NOMO-1 treated with dmso at 0.1 percent for 144 hours (cell line): ENCODE measurements at regions not wholly inside any gene's neighbourhood (a gene's known extent, or its start where the extent isn't known, plus 50 kb on each side); places are given as distances from the start of the nearest gene placed in this dataset.

Experiments
- DNase-seq: peaks from one replicate; lab custom pipeline; 2025; ENCODE audit not compliant: unreplicated experiment; lab: John Stamatoyannopoulos, UW

GRCh38 chr7:35398518-35398917 lies 144.6 kb upstream of the TBX20 start:
- DNase-seq = no peak

- no peak for DNase-seq
Measured at GRCh38 chr7:35390146-35390545, 136.2 kb upstream of the TBX20 start.

GRCh38 chr7:35389636-35390035 lies 135.7 kb upstream of the TBX20 start:
- no peak for DNase-seq

DNA sequence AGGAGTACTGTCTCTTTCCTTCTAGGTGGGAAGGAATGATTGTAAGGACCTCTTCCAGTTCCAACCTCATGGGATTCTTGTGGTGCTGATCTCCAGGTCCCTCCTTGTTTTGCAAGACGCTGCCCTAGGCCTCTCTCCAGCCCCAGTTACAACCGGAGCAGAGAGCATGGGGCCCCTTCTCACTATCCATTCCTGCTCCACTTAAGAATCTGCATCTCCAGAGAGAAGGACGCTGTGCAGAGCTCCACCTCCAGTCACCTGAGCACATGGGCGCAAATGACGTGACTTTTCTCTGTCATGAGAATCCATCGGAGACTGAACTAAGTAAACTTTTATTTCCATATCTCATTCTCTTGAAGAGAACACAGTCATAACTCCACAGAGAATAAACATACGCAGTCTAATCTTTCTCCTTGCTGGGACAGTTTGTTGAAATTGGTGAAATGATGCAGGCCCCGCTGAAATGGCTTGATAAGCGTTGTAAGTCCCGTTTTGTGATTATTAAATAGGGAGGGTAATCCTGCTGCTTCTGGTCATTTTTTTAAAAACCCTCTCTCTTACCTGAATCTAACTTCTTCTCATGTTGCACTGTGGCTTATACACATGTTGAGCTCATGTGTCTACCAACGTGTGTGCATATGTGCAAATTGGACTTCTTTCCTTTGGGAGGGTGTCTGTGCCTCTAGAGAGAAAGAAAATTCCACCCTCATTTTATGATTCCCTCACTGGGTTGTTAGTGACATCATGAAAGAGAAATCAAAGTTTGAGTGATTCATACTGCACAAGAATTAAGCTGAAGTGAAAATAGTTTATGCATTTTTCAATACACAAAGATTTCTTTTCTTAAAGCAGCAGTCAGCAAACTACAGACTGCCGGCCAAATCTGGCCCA lies 133.2 kb upstream of the TBX20 start:
- no peak for DNase-seq

- DNase-seq = no peak
Measured at GRCh38 chr7:35386082-35386815, 132.3 kb upstream of the TBX20 start.

GRCh38 chr7:35384761-35385700 lies 131.1 kb upstream of the TBX20 start:
- DNase-seq = no peak

- peak; percentile 95 for DNase-seq
Measured at GRCh38 chr7:35380739-35381224, 126.9 kb upstream of the TBX20 start.

DNA sequence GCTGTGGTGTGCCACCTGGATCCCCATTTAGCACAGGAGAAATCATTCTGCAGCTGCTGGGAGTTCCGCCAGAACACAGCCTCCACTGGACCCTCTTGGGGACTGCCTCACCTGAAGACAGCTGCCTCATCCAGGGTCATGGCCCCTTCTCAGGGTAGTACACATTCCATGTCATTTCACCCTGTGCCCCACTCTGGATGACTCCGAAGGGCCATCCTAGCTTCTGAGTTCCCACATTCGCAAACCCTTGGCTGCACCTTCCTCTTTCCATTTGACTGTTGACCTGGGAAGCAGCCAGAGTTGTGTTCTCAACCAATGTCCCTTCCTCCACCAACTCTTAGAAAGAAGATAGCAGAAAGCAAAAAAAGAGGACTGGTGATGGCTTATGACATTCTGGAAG lies 125.6 kb upstream of the TBX20 start:
- DNase-seq = no peak

- no peak for DNase-seq
Measured at GRCh38 chr7:35375516-35375915, 121.6 kb upstream of the TBX20 start.

GRCh38 chr7:35374858-35375257 lies 121.0 kb upstream of the TBX20 start:
- DNase-seq = no peak

- no peak for DNase-seq
Measured at GRCh38 chr7:35371221-35371620, 117.3 kb upstream of the TBX20 start.

GRCh38 chr7:35370687-35371086 lies 116.8 kb upstream of the TBX20 start:
- DNase-seq = no peak

DNA sequence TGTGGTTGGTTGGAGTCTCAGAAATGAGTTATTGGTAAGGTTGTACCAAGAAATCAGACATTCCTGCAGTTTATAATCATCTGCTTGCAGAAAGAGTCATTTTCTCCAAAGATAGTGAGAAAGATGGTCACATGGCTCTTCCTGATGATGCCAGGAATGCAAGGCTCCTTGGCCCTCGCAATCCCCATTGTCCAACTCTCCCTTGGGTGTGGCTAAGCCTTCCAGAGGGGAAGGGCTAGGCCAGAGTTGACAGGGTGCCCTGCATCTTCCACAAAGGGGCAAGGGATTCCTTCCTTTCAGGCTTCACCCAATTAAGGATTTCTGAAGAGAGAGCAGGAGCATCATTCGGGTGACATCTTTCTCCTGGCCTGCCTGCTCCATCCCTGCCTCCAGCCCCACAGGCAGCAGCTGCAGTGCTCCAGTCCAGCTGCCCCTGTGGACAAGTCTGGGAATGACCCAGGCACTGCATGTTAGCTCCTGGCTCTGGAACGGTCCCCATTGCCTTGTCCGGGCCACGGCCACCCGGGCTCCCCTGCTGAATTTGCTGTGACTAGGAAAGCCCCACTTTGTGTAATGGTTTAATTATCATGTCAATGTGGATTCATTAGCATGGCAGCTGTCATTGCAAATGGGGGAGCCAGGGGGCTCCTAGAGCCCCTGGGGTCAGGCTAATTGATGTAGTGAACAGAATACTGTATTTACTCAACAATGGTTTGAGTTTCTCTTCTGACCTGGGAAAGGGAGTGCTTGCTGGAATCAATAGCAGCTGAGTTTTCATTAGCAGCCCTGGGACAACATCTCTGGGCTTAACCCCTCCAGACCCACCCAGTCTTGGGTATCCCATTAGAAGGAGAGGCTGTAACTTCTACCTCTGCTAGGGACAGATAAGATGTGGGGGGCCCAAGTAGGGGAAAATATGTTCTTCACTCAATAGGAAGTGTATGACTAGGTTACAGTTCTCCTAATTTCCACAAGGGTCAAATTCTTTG lies 112.6 kb upstream of the TBX20 start:
- no peak for DNase-seq

GRCh38 chr7:35365523-35365922 lies 111.6 kb upstream of the TBX20 start:
- no peak for DNase-seq

GRCh38 chr7:35362341-35362740 lies 108.4 kb upstream of the TBX20 start:
- DNase-seq = no peak

DNA sequence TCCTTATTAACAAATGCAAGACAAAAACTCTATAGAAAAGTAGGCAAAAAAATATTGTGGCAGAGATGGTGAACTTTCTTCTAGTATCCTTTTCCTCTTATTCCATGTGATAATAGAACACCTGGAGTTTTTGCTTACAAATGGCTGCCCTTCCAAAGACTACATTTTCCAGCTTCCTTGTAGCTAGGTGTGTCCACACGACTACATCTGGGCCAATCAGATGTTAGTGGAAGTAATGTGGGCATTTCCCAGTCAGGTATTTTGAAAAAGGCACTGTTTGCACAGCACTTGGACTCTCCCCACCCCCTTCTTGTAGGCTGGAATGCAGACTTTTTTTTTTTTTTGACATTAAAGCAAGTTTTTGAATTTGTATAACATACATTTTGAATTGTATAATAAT lies 105.5 kb upstream of the TBX20 start:
- DNase-seq = no peak

DNA sequence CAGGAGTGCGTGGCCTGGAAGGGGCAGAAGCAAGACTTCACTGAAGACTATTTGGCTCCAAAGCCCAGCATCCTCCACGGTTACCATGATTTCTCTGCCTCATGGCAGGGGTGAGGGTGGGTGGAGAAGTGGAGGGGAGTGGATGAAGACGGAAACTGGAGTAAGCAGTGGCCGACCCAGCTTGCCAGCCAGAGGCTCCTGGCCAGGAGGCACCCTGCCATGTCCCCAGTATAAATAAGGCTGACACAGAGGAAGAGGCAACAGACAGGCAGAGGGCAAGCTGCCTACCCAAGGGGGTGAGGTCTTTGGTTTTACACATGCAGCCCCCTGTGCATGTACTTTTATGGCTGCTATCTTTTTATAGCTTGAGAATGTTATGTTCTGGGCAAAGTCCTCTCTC lies 102.6 kb upstream of the TBX20 start:
- no peak for DNase-seq

GRCh38 chr7:35355911-35356310 lies 102.0 kb upstream of the TBX20 start:
- no peak for DNase-seq

DNA sequence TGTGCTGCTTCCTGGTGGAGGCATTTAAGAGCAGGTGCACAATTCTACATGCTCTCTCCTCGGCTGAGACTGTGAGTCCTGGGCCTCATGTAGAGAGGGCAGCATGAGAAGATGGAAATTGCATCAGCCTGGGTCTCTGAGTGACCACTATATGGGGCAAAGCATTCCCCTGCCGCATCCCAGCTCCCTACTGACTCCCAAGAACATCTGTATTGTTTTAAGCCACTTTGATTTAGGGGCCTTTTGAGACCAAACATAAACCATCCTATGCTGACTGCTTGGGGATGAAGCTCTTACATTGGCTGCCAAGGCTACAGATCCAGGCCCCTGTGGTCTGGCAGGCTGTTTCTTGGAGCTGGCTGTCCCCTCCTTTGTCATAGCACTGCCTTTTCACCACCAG lies 101.3 kb upstream of the TBX20 start:
- DNase-seq = no peak

- no peak for DNase-seq
Measured at GRCh38 chr7:35353481-35353880, 99.6 kb upstream of the TBX20 start.
